ENCODE measurements at regions not wholly inside any gene's neighbourhood (a gene's known extent, or its start where the extent isn't known, plus 50 kb on each side); places are given as distances from the start of the nearest gene placed in this dataset.

- intact Hi-C loops (cut with micrococcal nuclease), result no loop called here
- no peak for DNase-seq
- no peak for TF ChIP-seq CTCF (IDR thresholded peaks at IDR 0.05)
- H3K27ac ChIP-seq (ENCODE audit: low read depth in 1 of 2, low read length in 2 of 2), result no peak overlapping the region
- H3K27me3 ChIP-seq (ENCODE audit: control insufficient read depth in 2 of 2, insufficient read depth in 2 of 2, low read length in 2 of 2), result no peaks in the 10 kb centered on the region
- peaks cover 11% of the 10 kb centered on the region for H3K4me1 Mint-ChIP-seq
- no peaks in the 10 kb centered on the region for H3K79me2 ChIP-seq (ENCODE audit: insufficient read depth, low read length)
- no peak overlapping the region for H3K4me3 ChIP-seq (replicated peaks in 1 of 3; ENCODE audit: low read depth in 2 of 3, low read length in 3 of 3)
- no peaks in the 10 kb centered on the region for H4K20me1 ChIP-seq (ENCODE audit: insufficient read depth, low read length)
- no peak overlapping the region for H3K4me3 Mint-ChIP-seq
- H3K4me2 ChIP-seq (replicated peaks; ENCODE audit: extremely low read depth, low read length, poor library complexity, severe bottlenecking), result no peak overlapping the region
- H2AFZ ChIP-seq (ENCODE audit: insufficient read depth, low read depth, low read length, poor library complexity, severe bottlenecking), result no peak overlapping the region
- no peaks in the 10 kb centered on the region for H3K9me3 ChIP-seq (replicated peaks in 1 of 2; ENCODE audit: control insufficient read depth in 1 of 2, insufficient read depth in 1 of 2, low read length in 2 of 2)
- H3K36me3 Mint-ChIP-seq, result peaks cover 0 to 2% of the 10 kb centered on the region in 2 donors
- H3K27ac Mint-ChIP-seq, result no peak overlapping the region
- H3K4me1 ChIP-seq (ENCODE audit: control insufficient read depth in 1 of 2, insufficient read depth in 2 of 2, low read length in 2 of 2), result peaks cover 4 to 10% of the 10 kb centered on the region in 2 donors
- H3K27me3 Mint-ChIP-seq (ENCODE audit: low read depth in 3 of 3), result peaks cover 0 to 1% (median 0%) of the 10 kb centered on the region in 3 donors
- no peaks in the 10 kb centered on the region for H3K36me3 ChIP-seq (replicated peaks in 1 of 2; ENCODE audit: control insufficient read depth in 1 of 2, insufficient read depth in 2 of 2, low read length in 2 of 2)
- peaks cover 0 to 15% (median 9%) of the 10 kb centered on the region in 7 donors for H3K9me3 Mint-ChIP-seq
- 68% methylated on average over 3 of the region's 5 CpGs for WGBS (ENCODE audit: insufficient coverage)
- H3K9ac ChIP-seq (ENCODE audit: insufficient read depth, low read length, poor library complexity, severe bottlenecking), result no peak overlapping the region
These were observed 122.3 kb upstream of the RUNX1 start for GRCh38 chr21:35171385-35171784.

DNA sequence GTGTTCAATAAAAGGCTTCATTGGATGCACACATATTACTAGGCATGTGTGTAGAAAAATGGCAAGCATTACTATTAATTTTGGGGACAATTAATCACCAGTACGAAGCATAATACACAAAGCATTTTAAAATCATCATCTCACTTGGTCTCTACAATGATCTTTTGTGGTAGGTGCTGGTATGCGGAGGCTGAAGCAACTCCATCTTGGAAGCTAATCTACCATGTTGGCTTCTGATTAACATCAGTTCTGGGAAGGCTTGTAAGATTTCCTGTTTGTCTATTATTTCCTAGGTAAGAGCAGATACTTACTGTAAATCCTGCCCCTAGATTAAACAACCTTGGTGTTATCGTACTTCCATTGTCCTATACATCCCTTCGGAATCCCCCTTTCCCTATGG is 121.7 kb upstream of the RUNX1 start:
- no peak for TF ChIP-seq CTCF (IDR thresholded peaks at IDR 0.05)
- 100% methylated on average over 2 of the region's 4 CpGs for WGBS (ENCODE audit: insufficient coverage)

More for the DNA sequence above, 121.7 kb upstream of the RUNX1 start:
- H3K79me2 ChIP-seq (ENCODE audit: insufficient read depth, low read length), result no peaks in the 10 kb centered on the region
- H4K20me1 ChIP-seq (ENCODE audit: insufficient read depth, low read length), result no peaks in the 10 kb centered on the region
- H3K27me3 ChIP-seq (ENCODE audit: control insufficient read depth in 2 of 2, insufficient read depth in 2 of 2, low read length in 2 of 2), result no peaks in the 10 kb centered on the region
- Mint-ChIP-seq H3K4me3 (no peak overlapping the region), H3K9me3 (peaks cover 0 to 13% (median 7%) of the 10 kb centered on the region in 7 donors), H3K27me3 (ENCODE audit: low read depth in 3 of 3) (peaks cover 0 to 1% (median 0%) of the 10 kb centered on the region in 3 donors), H3K27ac (no peak overlapping the region), H3K36me3 (peaks cover 0 to 2% of the 10 kb centered on the region in 2 donors), H3K4me1 (peaks cover 11% of the 10 kb centered on the region)
- intact Hi-C loops (cut with micrococcal nuclease), result no loop called here
- no peak overlapping the region for H3K9ac ChIP-seq (ENCODE audit: insufficient read depth, low read length, poor library complexity, severe bottlenecking)
- H3K9me3 ChIP-seq (replicated peaks in 1 of 2; ENCODE audit: control insufficient read depth in 1 of 2, insufficient read depth in 1 of 2, low read length in 2 of 2), result no peaks in the 10 kb centered on the region
- no peak overlapping the region for H3K27ac ChIP-seq (ENCODE audit: low read depth in 1 of 2, low read length in 2 of 2)
- H3K4me1 ChIP-seq (ENCODE audit: control insufficient read depth in 1 of 2, insufficient read depth in 2 of 2, low read length in 2 of 2), result peaks cover 4 to 10% of the 10 kb centered on the region in 2 donors
- no peak overlapping the region for H3K4me3 ChIP-seq (replicated peaks in 1 of 3; ENCODE audit: low read depth in 2 of 3, low read length in 3 of 3)
- H3K4me2 ChIP-seq (replicated peaks; ENCODE audit: extremely low read depth, low read length, poor library complexity, severe bottlenecking), result no peak overlapping the region
- H3K36me3 ChIP-seq (replicated peaks in 1 of 2; ENCODE audit: control insufficient read depth in 1 of 2, insufficient read depth in 2 of 2, low read length in 2 of 2), result no peaks in the 10 kb centered on the region
- DNase-seq, result no peak
- no peak overlapping the region for H2AFZ ChIP-seq (ENCODE audit: insufficient read depth, low read depth, low read length, poor library complexity, severe bottlenecking)

Data from CD14-positive monocyte (primary cell).